ENCODE measurements at regions not wholly inside any gene's neighbourhood (a gene's known extent, or its start where the extent isn't known, plus 50 kb on each side); places are given as distances from the start of the nearest gene placed in this dataset.

DNA sequence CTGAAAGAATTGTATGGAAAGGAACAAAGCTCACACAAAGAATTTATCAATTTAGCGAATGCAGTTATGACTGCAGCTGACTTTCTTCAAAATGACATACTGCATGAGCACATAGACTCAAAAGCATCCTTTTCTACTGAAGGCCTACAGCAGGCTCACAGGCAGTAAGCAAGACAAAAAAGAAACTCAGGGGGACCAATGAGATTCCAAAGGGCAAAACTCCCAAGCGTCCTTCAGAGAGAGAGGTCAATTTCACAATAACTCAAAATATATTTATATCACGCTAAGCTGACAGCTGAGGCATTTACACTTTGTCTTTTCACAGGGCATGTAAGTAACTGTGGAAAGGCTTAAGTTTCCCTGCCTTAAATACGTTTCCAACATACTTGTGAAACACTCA, 427.9 kb upstream of the RASGRP1 start:
- ChIA-PET POLR2A (no interaction called here), CTCF (interaction anchor here (1.3 kb wide), 1 partner anchor 30 kb away, joined by 4 read pairs; no protein-coding TSS in a partner anchor)
- TF ChIP-seq CTCF (IDR thresholded peaks at IDR 0.05; ENCODE audit: control extremely low read depth, extremely low read depth, low read depth, missing control alignments): no peak
- DNase-seq (ENCODE audit: extremely low spot score): no peak

DNA sequence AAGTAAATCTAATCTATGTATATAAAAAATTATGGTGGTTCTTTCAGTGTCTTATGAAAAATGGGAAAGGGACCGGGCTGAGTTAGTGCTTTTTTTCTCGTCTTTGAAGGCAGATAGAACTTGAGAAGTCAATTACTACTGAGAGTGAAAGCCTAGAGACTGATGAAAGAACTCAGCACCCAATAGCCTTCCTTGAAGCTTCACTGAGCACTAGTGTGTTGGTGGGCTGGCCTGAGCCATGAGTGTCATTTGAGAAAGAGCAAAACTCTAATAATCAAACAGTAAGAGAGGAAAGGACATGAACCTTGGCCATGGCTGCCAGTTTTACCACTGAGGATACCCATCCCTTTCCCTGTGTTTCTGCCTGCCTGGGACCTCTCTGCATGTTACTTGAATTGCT, 428.3 kb upstream of the RASGRP1 start:
- no peak for TF ChIP-seq CTCF (IDR thresholded peaks at IDR 0.05; ENCODE audit: control extremely low read depth, extremely low read depth, low read depth, missing control alignments)
- ChIA-PET POLR2A (no interaction called here), CTCF (interaction anchor here (1.3 kb wide), 1 partner anchor 31 kb away, joined by 4 read pairs; no protein-coding TSS in a partner anchor)
- no peak for DNase-seq (ENCODE audit: extremely low spot score)

GRCh38 chr15:38994310-38994709, 429.7 kb upstream of the RASGRP1 start:
- POLR2A ChIA-PET: no interaction called here
- CTCF ChIA-PET: interaction anchor here (0.8 to 1.6 kb wide), 4 partner anchors 8 to 81 kb away, joined by 3 to 6 read pairs (median 4); no protein-coding TSS in a partner anchor
- no peak for TF ChIP-seq CTCF (IDR thresholded peaks at IDR 0.05; ENCODE audit: control extremely low read depth, extremely low read depth, low read depth, missing control alignments)
- no peak for DNase-seq (ENCODE audit: extremely low spot score)

- no peak for TF ChIP-seq CTCF (IDR thresholded peaks at IDR 0.05; ENCODE audit: control extremely low read depth, extremely low read depth, low read depth, missing control alignments)
- DNase-seq (ENCODE audit: extremely low spot score): no peak
- POLR2A ChIA-PET: no interaction called here
- CTCF ChIA-PET: interaction anchor here (0.7 to 1.3 kb wide), 2 partner anchors 8 to 15 kb away, joined by 3 read pairs; no protein-coding TSS in a partner anchor
Measured at GRCh38 chr15:38996111-38996631, 431.6 kb upstream of the RASGRP1 start.

DNA sequence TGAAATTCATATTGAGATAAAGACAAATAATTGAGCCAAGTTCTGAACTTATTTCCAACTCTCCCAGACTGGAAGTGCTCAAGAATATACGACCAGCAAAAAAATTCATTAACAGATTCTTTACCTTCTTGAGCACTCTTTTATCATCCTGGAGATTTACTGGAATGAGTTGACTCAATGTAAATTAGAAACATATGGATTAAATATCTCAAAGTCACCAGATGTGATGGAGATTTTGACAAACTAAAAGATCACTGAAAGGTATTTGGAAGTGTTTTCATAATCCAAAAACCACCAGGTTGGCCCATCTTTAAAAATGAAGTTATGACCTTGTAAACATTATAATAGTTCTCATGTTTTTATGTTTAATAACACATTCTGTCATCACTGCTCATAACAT, 433.2 kb upstream of the RASGRP1 start:
- ChIA-PET POLR2A (no interaction called here), CTCF (no interaction called here)
- TF ChIP-seq CTCF (IDR thresholded peaks at IDR 0.05; ENCODE audit: control extremely low read depth, extremely low read depth, low read depth, missing control alignments): no peak
- no peak for DNase-seq (ENCODE audit: extremely low spot score)

- no peak for TF ChIP-seq CTCF (IDR thresholded peaks at IDR 0.05; ENCODE audit: control extremely low read depth, extremely low read depth, low read depth, missing control alignments)
- POLR2A ChIA-PET: no interaction called here
- CTCF ChIA-PET: no interaction called here
- DNase-seq (ENCODE audit: extremely low spot score): no peak
Measured at GRCh38 chr15:39000008-39000734, 435.6 kb upstream of the RASGRP1 start.

Data from GM10248 (cell line).